Activated CD4-positive, alpha-beta memory T cell treated with anti-CD3 and anti-CD28 coated beads for 36 hours (primary cell): ENCODE measurements at regions not wholly inside any gene's neighbourhood (a gene's known extent, or its start where the extent isn't known, plus 50 kb on each side); places are given as distances from the start of the nearest gene placed in this dataset.

Experiments used
- CTCF ChIA-PET: fragments of 350-600 bp; sonication (Branson Sonifier 250); formaldehyde crosslinking; loops from one replicate; lab custom pipeline; 2021; ENCODE audit warnings: antibody characterized with exemption, inconsistent platforms; lab: Charles Lee
- POLR2A ChIA-PET: fragments of 350-600 bp; sonication (Branson Sonifier 250); formaldehyde crosslinking; loops from one replicate; lab custom pipeline; 2021; ENCODE audit warnings: antibody characterized with exemption; lab: Charles Lee
- DNase-seq: peaks from one replicate; pipeline ENCODE4 v3.0.0-alpha.2; 2020
- H3K27ac Mint-ChIP-seq: one replicate; pipeline ENCODE4 v1.8.0; 2021; ENCODE audit warnings: mixed read lengths
- H3K27me3 Mint-ChIP-seq: one replicate; pipeline ENCODE4 v1.8.0; 2021; ENCODE audit warnings: mixed read lengths
- H3K36me3 Mint-ChIP-seq: one replicate; pipeline ENCODE4 v1.8.0; 2021; ENCODE audit warnings: mixed read lengths
- H3K4me1 Mint-ChIP-seq: one replicate; pipeline ENCODE4 v1.8.0; 2021; ENCODE audit warnings: low read depth, mixed read lengths
- H3K4me3 Mint-ChIP-seq: one replicate; pipeline ENCODE4 v1.8.0; 2021; ENCODE audit warnings: mild to moderate bottlenecking, mixed read lengths
- H3K9me3 Mint-ChIP-seq: one replicate; pipeline ENCODE4 v1.8.0; 2021; ENCODE audit warnings: mixed read lengths
- intact Hi-C: fragments of 100-400 bp; cut with micrococcal nuclease; formaldehyde crosslinking; loops from one replicate; pipeline ENCODE4 v1.15.1; 2023

- DNase-seq = no peak
- Mint-ChIP-seq H3K27ac (no peak overlapping the region), H3K4me1 (peaks cover 39% of the 10 kb centered on the region), H3K4me3 (no peak overlapping the region), H3K27me3 (peaks cover 5% of the 10 kb centered on the region), H3K36me3 (no peaks in the 10 kb centered on the region), H3K9me3 (no peaks in the 10 kb centered on the region)
- ChIA-PET CTCF (no interaction called here), POLR2A (no interaction called here)
- intact Hi-C loops = loop anchor here (5.0 kb wide), 3 partner anchors 45 to 340 kb away; no protein-coding TSS in a partner anchor
These were observed 208.3 kb downstream of the LY86 start for GRCh38 chr6:6796818-6797217.

- DNase-seq = peak; percentile 68
- Mint-ChIP-seq H3K9me3 (no peaks in the 10 kb centered on the region), H3K4me1 (peaks cover 40% of the 10 kb centered on the region), H3K27ac (peak overlapping the region; percentile 78), H3K36me3 (no peaks in the 10 kb centered on the region), H3K27me3 (peaks cover 6% of the 10 kb centered on the region), H3K4me3 (no peak overlapping the region)
- CTCF ChIA-PET = no interaction called here
- intact Hi-C loops = loop anchor here (1.0 to 5.0 kb wide), 6 partner anchors 46 to 339 kb away; no protein-coding TSS in a partner anchor
- POLR2A ChIA-PET = no interaction called here
These were observed 209.9 kb downstream of the LY86 start for GRCh38 chr6:6798448-6798860.

- H3K4me3 Mint-ChIP-seq = no peak overlapping the region
- peaks cover 9% of the 10 kb centered on the region for H3K27me3 Mint-ChIP-seq
- peaks cover 40% of the 10 kb centered on the region for H3K4me1 Mint-ChIP-seq
- no peak for DNase-seq
- no peak overlapping the region for H3K27ac Mint-ChIP-seq
- CTCF ChIA-PET = interaction anchor here (1.8 kb wide), 1 partner anchor 12 kb away, joined by 7 read pairs; no protein-coding TSS in a partner anchor
- no peaks in the 10 kb centered on the region for H3K9me3 Mint-ChIP-seq
- POLR2A ChIA-PET = interaction anchor here (0.7 kb wide), 1 partner anchor 68 kb away, joined by 4 read pairs; no protein-coding TSS in a partner anchor
- H3K36me3 Mint-ChIP-seq = no peaks in the 10 kb centered on the region
- intact Hi-C loops = no loop called here
These were observed 212.4 kb downstream of the LY86 start for GRCh38 chr6:6801005-6801335.

GRCh38 chr6:6801635-6802218 is 213.2 kb downstream of the LY86 start:
- Mint-ChIP-seq H3K9me3 (no peaks in the 10 kb centered on the region), H3K4me1 (peaks cover 40% of the 10 kb centered on the region), H3K36me3 (no peaks in the 10 kb centered on the region), H3K4me3 (no peak overlapping the region), H3K27me3 (peaks cover 9% of the 10 kb centered on the region), H3K27ac (no peak overlapping the region)
- DNase-seq = no peak
- CTCF ChIA-PET = no interaction called here
- intact Hi-C loops = no loop called here
- POLR2A ChIA-PET = no interaction called here

GRCh38 chr6:6803180-6803977 is 214.9 kb downstream of the LY86 start:
- Mint-ChIP-seq H3K27me3 (peaks cover 7% of the 10 kb centered on the region), H3K36me3 (no peaks in the 10 kb centered on the region), H3K4me3 (no peak overlapping the region), H3K9me3 (no peaks in the 10 kb centered on the region), H3K27ac (no peak overlapping the region), H3K4me1 (peaks cover 29% of the 10 kb centered on the region)
- DNase-seq = peak; percentile 67
- intact Hi-C loops = loop anchor here (1.0 kb wide), 1 partner anchor 8 kb away; no protein-coding TSS in a partner anchor
- ChIA-PET CTCF (no interaction called here), POLR2A (no interaction called here)

- Mint-ChIP-seq H3K27me3 (peaks cover 12% of the 10 kb centered on the region), H3K9me3 (no peaks in the 10 kb centered on the region), H3K4me1 (peaks cover 15% of the 10 kb centered on the region), H3K36me3 (no peaks in the 10 kb centered on the region), H3K4me3 (no peak overlapping the region), H3K27ac (no peak overlapping the region)
- intact Hi-C loops = no loop called here
- POLR2A ChIA-PET = no interaction called here
- no peak for DNase-seq
- CTCF ChIA-PET = no interaction called here
These were observed 216.5 kb downstream of the LY86 start for GRCh38 chr6:6804843-6805615.

GRCh38 chr6:6806844-6807518 is 218.5 kb downstream of the LY86 start:
- POLR2A ChIA-PET = interaction anchor here (0.5 to 0.6 kb wide), 2 partner anchors 19 to 704 kb away, joined by 3 read pairs; no protein-coding TSS in a partner anchor
- no peak overlapping the region for H3K27ac Mint-ChIP-seq

GRCh38 chr6:6808343-6808742 is 219.8 kb downstream of the LY86 start:
- peaks cover 11% of the 10 kb centered on the region for H3K27me3 Mint-ChIP-seq
- no peaks in the 10 kb centered on the region for H3K36me3 Mint-ChIP-seq
- POLR2A ChIA-PET = no interaction called here

More at GRCh38 chr6:6806844-6807518, 218.5 kb downstream of the LY86 start:
- Mint-ChIP-seq H3K4me3 (no peak overlapping the region), H3K4me1 (peaks cover 23% of the 10 kb centered on the region), H3K27me3 (peaks cover 12% of the 10 kb centered on the region), H3K9me3 (no peaks in the 10 kb centered on the region), H3K36me3 (no peaks in the 10 kb centered on the region)
- CTCF ChIA-PET = interaction anchor here (1.2 to 1.3 kb wide), 2 partner anchors 48 to 86 kb away, joined by 3 to 4 read pairs; no protein-coding TSS in a partner anchor
- intact Hi-C loops = no loop called here
- no peak for DNase-seq

GRCh38 chr6:6808915-6809314 is 220.4 kb downstream of the LY86 start:
- Mint-ChIP-seq H3K36me3 (no peaks in the 10 kb centered on the region), H3K9me3 (no peaks in the 10 kb centered on the region), H3K27me3 (peaks cover 7% of the 10 kb centered on the region), H3K4me1 (peaks cover 19% of the 10 kb centered on the region), H3K27ac (no peak overlapping the region), H3K4me3 (no peak overlapping the region)
- DNase-seq = no peak
- CTCF ChIA-PET = no interaction called here
- POLR2A ChIA-PET = no interaction called here
- intact Hi-C loops = no loop called here

More at GRCh38 chr6:6808343-6808742, 219.8 kb downstream of the LY86 start:
- Mint-ChIP-seq H3K4me3 (no peak overlapping the region), H3K27ac (no peak overlapping the region), H3K9me3 (no peaks in the 10 kb centered on the region), H3K4me1 (peaks cover 25% of the 10 kb centered on the region)
- CTCF ChIA-PET = no interaction called here
- DNase-seq = no peak
- intact Hi-C loops = no loop called here

GRCh38 chr6:6810727-6811126 is 222.2 kb downstream of the LY86 start:
- Mint-ChIP-seq H3K27me3 (peaks cover 5% of the 10 kb centered on the region), H3K27ac (no peak overlapping the region), H3K4me1 (peaks cover 18% of the 10 kb centered on the region), H3K4me3 (peak overlapping the region; percentile 51), H3K9me3 (no peaks in the 10 kb centered on the region), H3K36me3 (no peaks in the 10 kb centered on the region)
- ChIA-PET CTCF (interaction anchor here (1.0 kb wide), 1 partner anchor 134 kb away, joined by 3 read pairs; no protein-coding TSS in a partner anchor), POLR2A (no interaction called here)
- intact Hi-C loops = loop anchor here (1.0 to 5.0 kb wide), 3 partner anchors 7 to 107 kb away; no protein-coding TSS in a partner anchor
- DNase-seq = peak; percentile 31
